H9 (cell line): ENCODE measurements at regions not wholly inside any gene's neighbourhood (a gene's known extent, or its start where the extent isn't known, plus 50 kb on each side); places are given as distances from the start of the nearest gene placed in this dataset.
A peak's percentile ranks its signal among the peaks of the same experiment; 100 is the strongest.

Experiments
- DNase-seq: peaks from one replicate; pipeline ENCODE4 v3.0.0-alpha.2; 2017
- H2AFZ ChIP-seq: one replicate; pipeline ENCODE4 v1.6.1; 2013; ENCODE audit warnings: mild to moderate bottlenecking, low read length, control low read depth, moderate library complexity
- H2AK5ac ChIP-seq: 2 replicates; pipeline ENCODE4 v1.6.1; 2013; ENCODE audit warnings: low read length, control low read depth, mixed read lengths; ENCODE audit not compliant: insufficient read length
- H2BK120ac ChIP-seq: one replicate; pipeline ENCODE4 v1.6.1; 2013; ENCODE audit warnings: low read depth, mild to moderate bottlenecking, low read length, control low read depth, inconsistent platforms; ENCODE audit not compliant: poor library complexity, severe bottlenecking
- H2BK12ac ChIP-seq: 2 replicates; pipeline ENCODE4 v1.6.1; 2013; ENCODE audit warnings: low read length, control low read depth, mixed read lengths, low read depth; ENCODE audit not compliant: insufficient read length
- H2BK15ac ChIP-seq: 2 replicates; pipeline ENCODE4 v1.6.1; 2013; ENCODE audit warnings: low read depth, low read length, control low read depth
- H2BK20ac ChIP-seq: one replicate; pipeline ENCODE4 v1.6.1; 2013; ENCODE audit warnings: low read depth, mild to moderate bottlenecking, low read length, control low read depth, inconsistent platforms; ENCODE audit not compliant: poor library complexity, severe bottlenecking
- H2BK5ac ChIP-seq: 2 replicates; pipeline ENCODE4 v1.6.1; 2013; ENCODE audit warnings: low read length, control low read depth, mixed read lengths; ENCODE audit not compliant: insufficient read length
- H3K14ac ChIP-seq: 2 replicates; pipeline ENCODE4 v1.6.1; 2013; ENCODE audit warnings: low read length, control low read depth; ENCODE audit not compliant: insufficient read depth
- H3K18ac ChIP-seq: 2 replicates; pipeline ENCODE4 v1.6.1; 2013; ENCODE audit warnings: low read depth, mild to moderate bottlenecking, mixed read lengths, low read length, control low read depth; ENCODE audit not compliant: insufficient read length
- H3K23ac ChIP-seq: 2 replicates; pipeline ENCODE4 v1.6.1; 2013; ENCODE audit warnings: low read length, control low read depth, mixed read lengths, low read depth; ENCODE audit not compliant: insufficient read length
- H3K23me2 ChIP-seq: 2 replicates; pipeline ENCODE4 v1.6.1; 2013; ENCODE audit warnings: low read depth, mild to moderate bottlenecking, mixed read lengths, low read length, control low read depth; ENCODE audit not compliant: insufficient read length, poor library complexity, severe bottlenecking
- H3K27ac ChIP-seq: 2 replicates; pipeline ENCODE4 v1.5.1; 2013; ENCODE audit warnings: low read length, control low read depth, mixed read lengths, low read depth; ENCODE audit not compliant: insufficient read length
- H3K27me3 ChIP-seq: 2 replicates; pipeline ENCODE4 v1.6.1; 2013; ENCODE audit warnings: low read length, control low read depth, inconsistent platforms; ENCODE audit not compliant: insufficient read depth
- H3K4ac ChIP-seq: 2 replicates; pipeline ENCODE4 v1.6.1; 2013; ENCODE audit warnings: low read depth, mild to moderate bottlenecking, control low read depth, inconsistent platforms, low read length, moderate library complexity
- H3K4me1 ChIP-seq: 2 replicates; pipeline ENCODE4 v1.6.1; 2013; ENCODE audit warnings: low read length, control low read depth, inconsistent platforms; ENCODE audit not compliant: insufficient read depth
- H3K4me2 ChIP-seq: 2 replicates; pipeline ENCODE4 v1.6.1; 2013; ENCODE audit warnings: low read length, control low read depth, mixed read lengths; ENCODE audit not compliant: insufficient read length, insufficient read depth
- H3K56ac ChIP-seq: 2 replicates; pipeline ENCODE4 v1.6.1; 2013; ENCODE audit warnings: low read depth, mild to moderate bottlenecking, mixed read lengths, low read length, control low read depth; ENCODE audit not compliant: insufficient read length
- H3K79me1 ChIP-seq: 2 replicates; pipeline ENCODE4 v1.6.1; 2013; ENCODE audit warnings: low read depth, mild to moderate bottlenecking, moderate library complexity, low read length, control low read depth, inconsistent platforms; ENCODE audit not compliant: insufficient read depth, poor library complexity, severe bottlenecking
- H3K79me2 ChIP-seq: 2 replicates; pipeline ENCODE4 v1.6.1; 2013; ENCODE audit warnings: low read length, control low read depth, inconsistent platforms; ENCODE audit not compliant: insufficient read depth
- H3K9ac ChIP-seq: 2 replicates; pipeline ENCODE4 v1.6.1; 2013; ENCODE audit warnings: low read length, control low read depth, mixed read lengths; ENCODE audit not compliant: insufficient read length; ENCODE audit errors: extremely low read depth
- H3K9me3 ChIP-seq: one replicate; pipeline ENCODE4 v1.6.1; 2013; ENCODE audit warnings: low read depth, low read length, inconsistent platforms; ENCODE audit not compliant: control insufficient read depth
- H3T11ph ChIP-seq: one replicate; pipeline ENCODE4 v1.6.1; 2013; ENCODE audit warnings: mild to moderate bottlenecking, low read length, control low read depth, inconsistent platforms
- H4K20me1 ChIP-seq: one replicate; pipeline ENCODE4 v1.6.1; 2013; ENCODE audit not compliant: control insufficient read depth, insufficient read length, insufficient read depth
- H4K5ac ChIP-seq: 2 replicates; pipeline ENCODE4 v1.6.1; 2013; ENCODE audit warnings: low read depth, mild to moderate bottlenecking, mixed read lengths, low read length, control low read depth; ENCODE audit not compliant: insufficient read length
- H4K8ac ChIP-seq: replicated peaks from 2 replicates; pipeline ENCODE4 v1.6.1; 2013; ENCODE audit warnings: low read length, control low read depth, mixed read lengths, low read depth; ENCODE audit not compliant: insufficient read length
- H4K91ac ChIP-seq: 2 replicates; pipeline ENCODE4 v1.6.1; 2013; ENCODE audit warnings: low read depth, mild to moderate bottlenecking, moderate library complexity, mixed read lengths, low read length, control low read depth; ENCODE audit not compliant: insufficient read length
- H3K27ac Mint-ChIP-seq, 3 experiments: 2 replicates in 2 of 3; 3 replicates in 1 of 3; pipeline ENCODE4 v1.8.0; 2020 to 2021; ENCODE audit warnings: mixed read lengths in 3 of 3, mild to moderate bottlenecking in 1 of 3, moderate library complexity in 1 of 3
- H3K27me3 Mint-ChIP-seq: 2 replicates; pipeline ENCODE4 v1.8.0; 2021; ENCODE audit warnings: low read depth, mild to moderate bottlenecking, moderate library complexity, mixed read lengths
- H3K36me3 Mint-ChIP-seq, 3 experiments: 2 replicates in 2 of 3; 3 replicates in 1 of 3; pipeline ENCODE4 v1.8.0; 2020 to 2021; ENCODE audit warnings: low read depth in 3 of 3, mixed read lengths in 3 of 3; ENCODE audit not compliant: insufficient read depth in 1 of 3
- H3K4me1 Mint-ChIP-seq, 2 experiments: 2 replicates each; pipeline ENCODE4 v1.8.0; 2020; ENCODE audit warnings: mixed read lengths in 2 of 2
- H3K4me3 Mint-ChIP-seq, 2 experiments: 2 replicates in 1 of 2; 3 replicates in 1 of 2; pipeline ENCODE4 v1.8.0; 2020 to 2021; ENCODE audit warnings: mild to moderate bottlenecking in 2 of 2, mixed read lengths in 2 of 2, moderate library complexity in 1 of 2
- H3K9me3 Mint-ChIP-seq, 2 experiments: 2 replicates in 1 of 2; 3 replicates in 1 of 2; pipeline ENCODE4 v1.8.0; 2020; ENCODE audit warnings: mild to moderate bottlenecking in 2 of 2, mixed read lengths in 2 of 2, moderate library complexity in 1 of 2
- CTCF ChIP-seq: fragments of 200-600 bp; sonication (generic); conservative IDR thresholded peaks from 3 replicates; pipeline ENCODE4 v1.8.0; 2021; ENCODE audit warnings: antibody characterized with exemption, mild to moderate bottlenecking
- WGBS: extraction: QIAGEN DNeasy Blood & Tissue Kit; methylation state at CpG from one replicate; pipeline ENCODE4 v1.1.7; 2013; ENCODE audit warnings: missing lambda C conversion rate, low lambda C conversion rate, mixed read lengths; ENCODE audit not compliant: insufficient read length; ENCODE audit errors: extremely low coverage; 5-methylcytosine and 5-hydroxymethylcytosine counted together

DNA sequence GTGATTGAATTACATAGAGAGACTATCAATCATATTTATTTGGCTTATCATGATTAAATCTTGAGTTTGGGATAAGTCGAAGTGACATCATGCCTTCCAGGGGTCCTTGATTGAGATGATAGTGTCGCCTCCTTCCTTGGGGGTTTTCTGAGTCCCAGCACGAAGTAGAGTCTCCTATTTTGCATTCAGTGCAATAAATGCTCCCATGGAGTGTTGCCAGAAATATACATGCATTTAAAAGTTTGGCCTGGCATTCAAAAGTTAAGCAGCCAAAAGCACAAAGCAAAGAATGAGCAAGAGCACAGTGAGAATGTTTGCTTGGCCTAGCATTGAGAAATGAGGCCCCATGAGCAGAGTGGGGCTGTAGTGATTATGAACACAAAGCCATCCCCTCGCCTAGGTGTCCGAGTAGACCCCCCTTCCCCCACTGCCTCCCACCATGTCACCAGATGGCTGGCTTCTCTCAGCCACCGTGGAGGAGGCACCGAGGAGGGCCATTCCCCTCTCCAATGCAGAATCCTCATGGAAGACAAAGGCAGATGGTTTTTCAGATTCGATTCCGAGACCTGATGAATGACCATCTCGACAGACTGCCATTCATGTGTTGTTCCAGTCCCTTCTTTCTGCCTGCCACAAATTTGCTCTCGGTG is 58.8 kb upstream of the UBL3 start:
- Mint-ChIP-seq H3K4me3 (no peak overlapping the region), H3K27ac (peak overlapping the region in 1 of 3 experiments; percentile 32; a peak in 1 of 7 replicates), H3K4me1 (peaks cover 0 to 5% of the 10 kb centered on the region in 2 experiments; a peak in 3 of 4 replicates), H3K9me3 (no peaks in the 10 kb centered on the region), H3K36me3 (no peaks in the 10 kb centered on the region), H3K27me3 (no peaks in the 10 kb centered on the region)
- H4K20me1 ChIP-seq: no peaks in the 10 kb centered on the region
- no peak overlapping the region for H3K27ac ChIP-seq
- no peak overlapping the region for H2AFZ ChIP-seq
- H3K79me2 ChIP-seq: no peaks in the 10 kb centered on the region
- no peaks in the 10 kb centered on the region for H3K9me3 ChIP-seq
- H2BK12ac ChIP-seq: no peak overlapping the region
- no peak overlapping the region for H3K23ac ChIP-seq
- H3K79me1 ChIP-seq: no peaks in the 10 kb centered on the region
- no peak overlapping the region for H2BK120ac ChIP-seq
- no peak overlapping the region for H3K14ac ChIP-seq
- H3K4ac ChIP-seq: no peak overlapping the region
- DNase-seq: no peak
- H4K91ac ChIP-seq: no peak overlapping the region
- H2BK15ac ChIP-seq: no peak overlapping the region
- TF ChIP-seq CTCF: no peak
- H2AK5ac ChIP-seq: no peak overlapping the region
- no peak overlapping the region for H2BK20ac ChIP-seq
- H4K8ac ChIP-seq: no peak overlapping the region
- no peak overlapping the region for H2BK5ac ChIP-seq
- H3K4me2 ChIP-seq: no peak overlapping the region
- H3K23me2 ChIP-seq: no peaks in the 10 kb centered on the region
- no peak overlapping the region for H3T11ph ChIP-seq
- no peak overlapping the region for H4K5ac ChIP-seq
- no peak overlapping the region for H3K9ac ChIP-seq
- H3K4me1 ChIP-seq: no peaks in the 10 kb centered on the region
- H3K56ac ChIP-seq: no peak overlapping the region
- no peaks in the 10 kb centered on the region for H3K27me3 ChIP-seq
- H3K18ac ChIP-seq: no peak overlapping the region
- no CpG with 5 or more reads among the region's 11 CpGs for WGBS
